ENCODE measurements at regions not wholly inside any gene's neighbourhood (a gene's known extent, or its start where the extent isn't known, plus 50 kb on each side); places are given as distances from the start of the nearest gene placed in this dataset.

DNA sequence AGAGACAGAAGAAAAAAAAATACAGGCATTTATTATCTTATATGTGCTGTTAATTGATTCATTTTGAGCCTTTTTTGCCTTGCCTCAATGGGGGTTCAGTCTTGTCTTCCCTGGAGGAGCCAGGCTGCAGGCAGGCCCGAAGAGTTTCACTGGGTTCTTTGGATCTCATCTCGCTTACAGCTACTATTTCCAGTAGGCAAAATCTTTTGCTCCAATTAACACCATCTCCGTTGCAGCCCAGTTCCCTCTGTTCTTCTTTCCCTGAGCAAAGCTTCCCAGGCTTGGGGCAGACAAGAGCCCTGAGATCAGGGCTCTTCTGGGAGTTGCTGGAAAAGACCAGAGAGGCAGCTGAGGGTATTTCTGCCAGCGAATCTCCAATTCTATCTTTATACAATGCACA is 168.8 kb upstream of the CELF4 start:
- no peak overlapping the region for H3K27ac ChIP-seq
- H3K36me3 ChIP-seq = no peaks in the 10 kb centered on the region
- H3K4me3 ChIP-seq = no peak overlapping the region
- WGBS, 3 donors = 70 to 84% (median 72%) methylated on average over 4 of the region's 4 CpGs
- no peaks in the 10 kb centered on the region for H3K9me3 ChIP-seq
- TF ChIP-seq, protein P1, sequence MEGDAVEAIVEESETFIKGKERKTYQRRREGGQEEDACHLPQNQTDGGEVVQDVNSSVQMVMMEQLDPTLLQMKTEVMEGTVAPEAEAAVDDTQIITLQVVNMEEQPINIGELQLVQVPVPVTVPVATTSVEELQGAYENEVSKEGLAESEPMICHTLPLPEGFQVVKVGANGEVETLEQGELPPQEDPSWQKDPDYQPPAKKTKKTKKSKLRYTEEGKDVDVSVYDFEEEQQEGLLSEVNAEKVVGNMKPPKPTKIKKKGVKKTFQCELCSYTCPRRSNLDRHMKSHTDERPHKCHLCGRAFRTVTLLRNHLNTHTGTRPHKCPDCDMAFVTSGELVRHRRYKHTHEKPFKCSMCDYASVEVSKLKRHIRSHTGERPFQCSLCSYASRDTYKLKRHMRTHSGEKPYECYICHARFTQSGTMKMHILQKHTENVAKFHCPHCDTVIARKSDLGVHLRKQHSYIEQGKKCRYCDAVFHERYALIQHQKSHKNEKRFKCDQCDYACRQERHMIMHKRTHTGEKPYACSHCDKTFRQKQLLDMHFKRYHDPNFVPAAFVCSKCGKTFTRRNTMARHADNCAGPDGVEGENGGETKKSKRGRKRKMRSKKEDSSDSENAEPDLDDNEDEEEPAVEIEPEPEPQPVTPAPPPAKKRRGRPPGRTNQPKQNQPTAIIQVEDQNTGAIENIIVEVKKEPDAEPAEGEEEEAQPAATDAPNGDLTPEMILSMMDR (IDR thresholded peaks at IDR 0.05) = no peak
- TF ChIP-seq EP300 (IDR thresholded peaks at IDR 0.05) (no peak), POLR2A (IDR thresholded peaks at IDR 0.05) (no peak)
- no peak for DNase-seq
- H3K4me1 ChIP-seq (ENCODE audit: insufficient read depth) = no peaks in the 10 kb centered on the region
- intact Hi-C loops (cut with DNase I) = no loop called here
- H3K27me3 ChIP-seq = no peaks in the 10 kb centered on the region

DNA sequence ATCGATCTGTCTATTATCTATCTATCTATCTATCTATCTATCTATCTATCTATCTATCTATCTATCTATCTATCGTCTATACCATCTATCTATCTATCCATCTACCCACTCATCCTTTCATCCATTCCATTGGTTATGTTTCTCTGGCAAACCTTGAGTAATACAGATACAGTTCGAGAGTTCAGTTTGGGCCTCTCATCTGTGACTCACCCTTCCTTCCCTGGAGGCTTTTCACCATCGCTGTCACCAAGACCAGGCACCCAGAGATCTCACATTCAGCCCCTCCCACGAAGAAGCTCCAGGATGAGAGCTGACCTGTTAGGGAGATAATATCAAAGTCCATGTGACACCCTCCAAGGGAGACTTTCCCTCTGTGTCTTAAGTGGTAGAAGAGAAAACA is 164.1 kb upstream of the CELF4 start:
- no peak overlapping the region for H3K4me3 ChIP-seq
- H3K4me1 ChIP-seq (ENCODE audit: insufficient read depth) = no peaks in the 10 kb centered on the region
- no peak for TF ChIP-seq POLR2A (IDR thresholded peaks at IDR 0.05)
- TF ChIP-seq, protein P1 (IDR thresholded peaks at IDR 0.05) = no peak
- TF ChIP-seq EP300 (IDR thresholded peaks at IDR 0.05) = no peak
- H3K27me3 ChIP-seq = no peaks in the 10 kb centered on the region
- WGBS, 3 donors = 88 to 93% (median 89%) methylated on average over 5 of the region's 5 CpGs
- H3K9me3 ChIP-seq = no peaks in the 10 kb centered on the region
- no peak for DNase-seq
- H3K27ac ChIP-seq = no peak overlapping the region
- intact Hi-C loops (cut with DNase I) = no loop called here
- no peaks in the 10 kb centered on the region for H3K36me3 ChIP-seq

GRCh38 chr18:37724206-37724605 is 158.6 kb upstream of the CELF4 start:
- H3K36me3 ChIP-seq = no peaks in the 10 kb centered on the region
- no peaks in the 10 kb centered on the region for H3K27me3 ChIP-seq
- no peak for TF ChIP-seq POLR2A (IDR thresholded peaks at IDR 0.05)
- TF ChIP-seq EP300 (IDR thresholded peaks at IDR 0.05) = no peak
- TF ChIP-seq, protein P1 (IDR thresholded peaks at IDR 0.05) = no peak
- DNase-seq = no peak
- H3K4me1 ChIP-seq (ENCODE audit: insufficient read depth) = no peaks in the 10 kb centered on the region
- no peak overlapping the region for H3K27ac ChIP-seq
- H3K4me3 ChIP-seq = no peak overlapping the region
- 74 to 85% (median 84%) methylated on average over 4 of the region's 4 CpGs for WGBS, 3 donors
- no peaks in the 10 kb centered on the region for H3K9me3 ChIP-seq
- intact Hi-C loops (cut with DNase I) = no loop called here

DNA sequence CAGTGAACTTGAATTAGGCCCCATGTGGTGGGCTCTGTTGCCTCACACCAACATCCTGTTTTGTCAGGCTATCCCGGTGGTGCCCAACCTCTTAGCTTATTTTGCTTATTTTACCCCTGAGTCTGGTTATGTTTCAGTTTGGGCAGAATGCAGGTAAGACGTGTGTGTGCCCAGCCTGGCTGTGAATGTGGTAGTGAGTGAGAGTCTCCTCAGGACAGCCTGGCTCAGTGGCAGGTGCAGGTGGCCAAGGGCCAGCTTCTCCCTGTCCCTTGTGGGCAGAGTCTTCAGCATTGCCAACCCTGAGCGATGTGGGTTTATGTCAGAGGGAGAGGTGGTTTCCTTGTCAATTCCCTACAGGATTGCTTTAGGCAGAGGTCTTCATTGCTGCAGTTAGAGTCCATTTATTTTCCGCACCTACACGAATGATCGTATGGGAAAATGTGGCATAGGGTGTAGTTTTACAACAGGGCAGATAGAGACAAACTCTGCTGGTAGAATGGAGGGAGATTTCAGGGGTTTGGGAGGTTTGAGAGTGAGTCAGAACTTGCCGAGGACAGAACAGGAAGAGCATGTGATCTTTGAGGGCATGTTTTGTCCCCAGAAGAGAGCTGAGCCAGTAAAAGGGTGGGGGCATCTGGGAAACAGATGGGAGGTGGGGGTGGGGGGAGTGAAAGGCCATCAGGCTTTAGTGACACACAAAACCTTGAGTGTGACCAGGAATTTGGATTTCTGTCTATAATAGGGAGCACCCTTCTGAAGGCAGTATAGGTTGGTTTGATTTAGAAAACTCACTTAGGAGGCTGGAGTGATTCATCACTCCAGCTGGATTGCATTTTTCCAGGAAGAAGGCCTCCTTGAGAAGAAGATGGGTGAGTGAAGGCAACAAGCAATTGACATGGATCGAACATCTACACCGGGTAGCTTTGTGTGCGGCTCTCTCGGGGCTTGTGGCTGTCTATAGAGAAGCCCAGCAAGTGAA is 156.2 kb upstream of the CELF4 start:
- Histone ChIP-seq H3K36me3 (no peaks in the 10 kb centered on the region), H3K9me3 (no peaks in the 10 kb centered on the region), H3K4me3 (no peak overlapping the region), H3K27me3 (no peaks in the 10 kb centered on the region), H3K27ac (no peak overlapping the region), H3K4me1 (ENCODE audit: insufficient read depth) (no peaks in the 10 kb centered on the region)
- TF ChIP-seq POLR2A (IDR thresholded peaks at IDR 0.05) (no peak), EP300 (IDR thresholded peaks at IDR 0.05) (no peak)
- TF ChIP-seq, protein P1 (IDR thresholded peaks at IDR 0.05) = no peak
- WGBS, 3 donors = 83 to 85% (median 84%) methylated on average over 11 of the region's 11 CpGs
- no peak for DNase-seq
- intact Hi-C loops (cut with DNase I) = no loop called here

Data from ovary (tissue), 7 donors.